HUDEP-2 (cell line): ENCODE measurements at regions not wholly inside any gene's neighbourhood (a gene's known extent, or its start where the extent isn't known, plus 50 kb on each side); places are given as distances from the start of the nearest gene placed in this dataset.
A peak's percentile ranks its signal among the peaks of the same experiment; 100 is the strongest.
"Not testable (repeated sequence)": the region's sequence is repeated elsewhere in the genome, so short reads cannot be mapped to it uniquely, and the experiment has no call there.

ENCODE experiments used
- DNase-seq, 76 experiments: peaks; one replicate each; lab custom pipeline; 2025; ENCODE audit not compliant: unreplicated experiment in 76 of 76; lab: John Stamatoyannopoulos, UW

DNA sequence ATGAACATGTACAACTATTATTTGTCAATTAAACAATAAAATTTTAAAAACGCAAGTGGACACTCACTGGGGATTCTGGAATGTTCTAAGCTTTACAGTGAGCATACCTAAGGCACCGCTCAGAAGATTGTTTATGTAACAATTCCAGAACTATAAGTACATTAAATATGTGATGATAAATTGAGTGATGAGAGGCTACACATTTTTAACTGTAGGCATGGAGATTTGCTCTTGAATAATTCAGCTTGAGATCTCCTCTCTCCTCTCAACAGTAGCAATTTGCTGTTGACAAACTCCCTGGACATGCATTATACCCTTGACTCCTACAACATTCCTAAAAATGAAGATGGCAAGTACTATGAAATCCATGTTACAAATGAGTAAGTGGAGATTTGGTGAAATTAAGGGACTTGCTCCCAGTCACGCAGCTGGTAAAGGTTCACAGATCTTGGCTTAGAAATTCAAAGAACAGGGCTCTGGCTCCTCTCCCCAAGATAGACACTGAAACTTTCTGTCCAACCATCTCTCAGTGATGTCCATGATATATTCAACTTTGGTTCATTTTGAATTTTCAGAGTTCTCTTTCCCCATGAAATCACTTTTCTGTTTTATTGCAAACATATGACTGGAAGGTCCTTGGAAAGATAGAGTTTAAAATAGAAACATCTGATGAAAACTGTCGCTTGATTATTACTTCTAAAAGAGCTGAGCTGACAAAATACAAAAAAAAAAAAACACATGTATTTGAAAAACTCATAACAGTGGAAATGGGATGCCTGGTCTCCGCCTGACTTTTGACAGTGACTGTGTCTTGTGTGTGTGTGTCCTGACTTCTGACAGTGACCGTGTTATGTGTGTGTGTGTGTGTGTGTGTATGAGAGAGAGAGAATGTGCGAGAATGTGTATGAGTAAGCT is 488.3 kb downstream of the TNS3 start:
- DNase-seq, result no peak

DNA sequence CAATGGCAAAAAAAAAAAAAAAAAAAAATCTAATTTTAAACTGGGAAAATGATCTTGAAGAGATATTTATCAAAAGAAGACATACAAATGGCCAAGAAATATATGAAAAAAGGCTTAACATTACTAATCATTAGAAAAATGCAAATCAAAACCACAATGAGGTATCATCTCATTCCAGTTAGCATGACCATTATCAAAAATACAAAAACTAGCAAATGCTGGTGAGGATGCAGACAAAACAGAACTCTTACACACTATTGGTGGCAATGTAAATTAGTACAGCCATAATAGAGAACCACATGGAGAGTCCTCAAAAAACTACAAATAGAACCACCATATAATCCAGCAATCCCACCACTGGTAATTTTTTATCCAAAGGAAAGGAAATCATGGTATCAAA is 489.6 kb downstream of the TNS3 start:
- no peak for DNase-seq

DNA sequence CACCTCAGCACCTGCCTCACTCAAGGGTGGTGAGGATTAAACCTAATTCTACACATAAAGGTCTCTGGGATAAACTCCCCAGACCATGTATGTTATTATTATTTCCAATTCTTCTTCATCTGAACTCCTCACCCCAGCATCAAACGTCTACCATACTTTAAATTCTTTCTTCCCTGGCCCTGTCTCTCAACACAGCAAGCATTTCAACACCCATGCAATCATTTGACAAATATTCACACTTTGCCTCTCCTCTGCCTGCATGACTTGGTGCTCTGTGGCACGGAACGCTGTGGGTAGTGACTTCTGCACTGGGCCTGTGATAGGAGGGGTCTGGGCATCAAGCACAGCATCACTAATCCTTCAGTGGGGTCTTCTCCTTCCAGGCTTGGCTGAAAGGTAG is 490.8 kb downstream of the TNS3 start:
- no peak for DNase-seq

- DNase-seq, result no peak
Measured at GRCh38 chr7:47089461-47089860, 492.4 kb downstream of the TNS3 start.

DNA sequence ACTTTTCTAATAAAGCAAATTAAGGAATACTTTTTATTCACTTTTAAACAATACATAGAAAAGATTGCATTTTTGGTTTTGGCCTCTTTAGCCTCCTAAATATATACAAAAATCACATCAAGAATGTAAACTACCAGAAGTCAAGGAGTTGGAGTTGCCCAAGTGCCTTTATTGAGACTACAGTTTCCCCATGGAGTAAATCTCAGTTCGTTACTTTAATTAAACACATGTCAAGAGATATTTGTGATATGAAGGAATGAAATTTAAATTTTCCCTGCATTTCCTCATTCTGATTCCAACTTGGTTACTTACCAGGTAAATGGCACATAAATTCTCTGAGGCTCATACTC is 492.9 kb downstream of the TNS3 start:
- DNase-seq, result no peak

GRCh38 chr7:47088329-47089067 is 493.4 kb downstream of the TNS3 start:
- peak in 19 of 76 experiments; percentile 1 to 35 (median 4) for DNase-seq

- no peak for DNase-seq
Measured at GRCh38 chr7:47087866-47088265, 494.0 kb downstream of the TNS3 start.

DNA sequence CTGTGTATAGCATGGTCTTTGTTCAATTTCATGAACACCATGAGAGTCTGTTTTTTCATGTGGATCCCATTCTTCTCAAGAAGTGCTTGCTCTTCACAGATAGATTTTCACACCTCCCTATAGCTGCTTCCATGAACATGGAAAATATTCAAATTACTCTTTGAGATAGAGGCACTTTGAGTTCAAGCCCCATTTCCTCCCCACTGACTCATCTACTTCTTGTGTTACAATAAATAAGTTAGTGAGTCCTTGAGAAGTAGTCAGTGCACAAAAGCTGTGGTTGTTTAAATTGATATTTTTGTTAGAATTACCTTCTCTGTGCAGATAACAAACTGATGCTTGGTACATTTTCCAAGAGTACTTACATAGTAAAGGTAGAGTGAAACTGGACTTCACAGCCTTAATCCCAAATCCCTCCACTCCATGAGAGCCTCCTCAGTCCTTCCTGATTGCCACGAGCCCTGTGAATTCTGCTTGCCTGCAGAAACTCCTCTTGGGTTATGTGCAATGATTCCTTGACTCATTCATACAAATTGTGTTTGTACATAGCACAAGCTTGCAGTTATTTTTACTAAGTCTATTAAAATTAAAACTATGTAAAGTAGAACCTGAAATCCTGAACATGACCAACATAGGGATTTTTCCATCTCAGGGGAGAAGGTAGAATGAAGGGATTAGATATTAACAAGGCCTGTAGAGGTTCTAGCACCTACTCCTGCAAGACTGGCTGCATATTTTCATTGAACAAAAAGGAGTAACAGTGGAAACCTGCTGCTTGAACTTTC is 496.2 kb downstream of the TNS3 start:
- DNase-seq, result no peak

DNA sequence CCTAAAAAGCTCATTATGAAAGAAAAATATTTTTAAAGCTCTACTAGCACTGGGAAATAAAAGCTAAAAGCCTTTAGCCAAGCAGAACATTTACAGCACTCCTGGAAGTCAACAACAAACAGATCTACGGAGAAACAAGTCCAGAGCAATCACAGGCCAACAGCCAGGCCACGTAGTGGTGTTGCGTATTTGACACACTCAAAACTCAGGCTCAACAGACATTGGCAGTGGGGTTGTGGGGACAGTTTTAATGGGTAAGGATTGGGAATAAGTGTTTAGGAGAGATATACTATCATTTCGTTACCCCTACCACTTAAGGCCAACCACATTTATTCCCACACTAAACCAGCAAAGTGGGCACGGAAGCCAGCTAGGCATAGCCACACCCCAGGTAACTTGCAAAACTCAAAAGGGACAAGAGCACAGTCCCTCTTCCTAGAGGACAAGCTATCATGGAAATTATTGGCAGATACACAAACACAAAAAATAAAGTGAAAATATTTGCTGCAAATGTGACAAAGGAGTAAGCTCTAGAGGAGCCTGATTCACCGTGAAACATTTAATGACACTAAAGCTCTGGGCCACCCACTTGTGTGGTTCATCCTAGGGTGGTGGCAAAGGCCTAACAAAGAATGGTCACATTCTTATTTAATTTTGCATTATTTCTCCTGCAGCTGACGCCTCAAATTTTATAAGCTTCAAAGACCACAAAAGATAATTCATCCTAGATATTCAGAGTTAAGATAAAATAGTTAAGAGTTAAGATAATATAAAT is 498.2 kb downstream of the TNS3 start:
- no peak for DNase-seq

GRCh38 chr7:47080816-47081215 is 501.1 kb downstream of the TNS3 start:
- no peak for DNase-seq

- DNase-seq, result no peak
Measured at GRCh38 chr7:47078241-47078640, 503.7 kb downstream of the TNS3 start.

DNA sequence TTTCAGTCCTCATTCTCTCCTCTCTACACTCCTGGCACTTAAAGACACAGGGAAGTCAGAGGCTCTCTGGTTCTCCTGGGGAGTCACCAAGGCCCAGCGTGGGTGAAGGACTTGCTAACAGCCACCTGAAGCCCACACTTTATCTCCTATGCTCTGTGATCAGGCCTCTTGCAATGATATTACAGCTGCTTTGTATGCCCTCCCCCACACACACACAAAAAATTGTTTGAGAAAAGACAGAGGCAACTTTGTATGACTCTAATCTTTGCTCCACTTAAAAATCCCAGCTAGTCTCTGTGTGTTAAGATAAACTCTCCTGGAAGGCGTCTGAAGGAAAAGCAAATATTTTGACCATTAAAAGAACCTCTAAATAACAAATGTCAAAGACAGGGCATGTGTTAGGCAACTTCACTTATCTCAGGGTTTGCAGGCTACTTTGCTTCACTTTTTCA is 507.2 kb downstream of the TNS3 start:
- DNase-seq, result no peak

DNA sequence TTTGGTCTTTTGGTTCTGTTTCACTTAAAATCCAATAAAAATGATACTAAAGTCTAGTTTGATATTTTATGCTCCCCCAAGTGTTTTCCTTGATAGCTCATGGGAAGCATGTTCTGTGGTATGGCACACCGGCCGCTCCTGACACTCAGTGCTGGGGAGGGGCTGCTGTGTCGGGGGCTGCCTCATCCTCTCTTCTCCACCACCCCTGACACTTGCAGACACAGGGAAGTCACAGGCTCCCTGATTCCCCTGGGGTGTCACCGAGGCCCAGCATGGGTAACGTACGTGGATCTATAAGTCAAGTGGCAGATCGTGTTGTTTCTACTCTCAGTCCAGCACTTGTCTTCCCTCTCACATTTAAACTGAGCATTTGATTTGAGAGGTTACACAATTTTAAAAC is 508.6 kb downstream of the TNS3 start:
- DNase-seq, result no peak

DNA sequence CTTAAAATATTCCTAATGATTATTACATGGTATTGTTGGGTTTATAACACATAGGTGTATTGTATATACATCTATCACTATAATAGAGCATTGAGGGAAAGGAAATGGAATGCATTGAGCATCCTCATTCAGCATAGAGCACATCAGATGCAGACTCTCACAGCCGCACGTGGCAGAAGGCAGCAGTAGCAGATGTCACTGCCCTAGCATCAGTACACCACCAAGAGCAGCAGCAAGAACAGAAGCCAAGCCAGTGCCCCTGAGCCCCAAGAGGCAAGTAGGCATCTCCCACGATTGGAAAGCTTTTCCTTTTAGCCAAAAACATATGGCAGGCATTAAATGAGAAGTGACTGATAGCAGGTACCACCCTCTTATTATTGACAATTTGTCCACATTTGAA is 510.0 kb downstream of the TNS3 start:
- no peak for DNase-seq

GRCh38 chr7:47069385-47070076 is 512.4 kb downstream of the TNS3 start:
- DNase-seq, result no peak

DNA sequence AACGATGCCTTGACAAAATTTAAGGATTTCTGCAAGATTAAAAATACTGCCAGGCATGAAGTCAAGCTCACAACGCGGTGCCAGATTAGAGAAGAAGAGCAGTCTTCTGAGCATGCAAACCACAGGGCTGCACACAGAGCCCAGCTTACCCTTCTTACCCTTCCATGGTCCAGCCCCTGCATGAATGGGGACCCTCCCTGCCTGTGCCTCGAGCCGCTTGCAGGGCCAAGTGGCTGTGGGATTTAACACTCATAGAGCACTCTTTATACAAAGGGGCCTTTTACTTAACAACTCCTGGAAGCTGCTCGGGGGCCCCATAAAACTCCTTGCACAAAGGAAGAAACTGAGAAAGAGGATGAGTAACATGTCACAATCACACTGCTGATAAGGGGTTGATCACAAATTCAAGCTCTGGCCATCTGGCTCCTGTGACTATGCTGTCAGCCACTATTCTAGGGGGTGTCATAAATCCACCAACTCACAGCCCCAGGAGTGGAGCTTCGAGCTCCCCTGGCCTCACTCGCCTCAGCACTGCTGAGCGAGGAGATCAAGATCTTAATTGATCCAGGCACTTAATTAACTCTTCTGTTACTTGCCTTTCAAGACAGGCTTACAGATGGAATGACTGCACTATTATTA is 514.8 kb downstream of the TNS3 start:
- DNase-seq, result no peak

- no peak for DNase-seq
Measured at GRCh38 chr7:47056731-47057130, 525.2 kb downstream of the TNS3 start.

GRCh38 chr7:47052541-47053208 is 529.2 kb downstream of the TNS3 start:
- not testable (repeated sequence) for DNase-seq

- no peak for DNase-seq
Measured at GRCh38 chr7:47049234-47049774, 532.6 kb downstream of the TNS3 start.
